ENCODE measurements at regions not wholly inside any gene's neighbourhood (a gene's known extent, or its start where the extent isn't known, plus 50 kb on each side); places are given as distances from the start of the nearest gene placed in this dataset.

- ATAC-seq: no peak
- TF ChIP-seq POLR2A (IDR thresholded peaks at IDR 0.05) (no peak), CTCF (IDR thresholded peaks at IDR 0.05) (no peak)
- 55 to 61% methylated on average over 3 of the region's 3 CpGs for WGBS, 2 donors
- Histone ChIP-seq H3K36me3 (replicated peaks in 1 of 2; ENCODE audit: insufficient read depth in 1 of 2, low read depth in 2 of 2) (no peaks in the 10 kb centered on the region), H3K9me3 (no peaks in the 10 kb centered on the region), H3K27me3 (no peaks in the 10 kb centered on the region), H3K4me3 (no peak overlapping the region), H3K27ac (no peak overlapping the region), H3K4me1 (no peaks in the 10 kb centered on the region)
- no peak for DNase-seq
- intact Hi-C loops (cut with DNase I): no loop called here
These were observed 229.6 kb upstream of the RBFOX1 start for GRCh38 chr16:7103056-7103455.

- 71 to 76% methylated on average over 8 of the region's 8 CpGs for WGBS, 2 donors
- intact Hi-C loops (cut with DNase I): no loop called here
- TF ChIP-seq CTCF (IDR thresholded peaks at IDR 0.05) (no peak), POLR2A (IDR thresholded peaks at IDR 0.05) (no peak)
- H3K27ac ChIP-seq: no peak overlapping the region
- DNase-seq (no peak), ATAC-seq (no peak)
- no peaks in the 10 kb centered on the region for H3K27me3 ChIP-seq
- no peak overlapping the region for H3K4me3 ChIP-seq
- H3K36me3 ChIP-seq (replicated peaks in 1 of 2; ENCODE audit: insufficient read depth in 1 of 2, low read depth in 2 of 2): no peaks in the 10 kb centered on the region
- no peaks in the 10 kb centered on the region for H3K9me3 ChIP-seq
- no peaks in the 10 kb centered on the region for H3K4me1 ChIP-seq
These were observed 231.6 kb upstream of the RBFOX1 start for GRCh38 chr16:7101054-7101453.

- intact Hi-C loops (cut with DNase I): no loop called here
- no peak overlapping the region for H3K27ac ChIP-seq
- 12 to 15% methylated on average over 1 of the region's 1 CpG for WGBS, 2 donors
These were observed 235.1 kb upstream of the RBFOX1 start for GRCh38 chr16:7097518-7097917.

GRCh38 chr16:7093511-7093910 is 239.1 kb upstream of the RBFOX1 start:
- Histone ChIP-seq H3K4me1 (no peaks in the 10 kb centered on the region), H3K9me3 (no peaks in the 10 kb centered on the region), H3K36me3 (replicated peaks in 1 of 2; ENCODE audit: insufficient read depth in 1 of 2, low read depth in 2 of 2) (no peaks in the 10 kb centered on the region), H3K4me3 (no peak overlapping the region), H3K27me3 (no peaks in the 10 kb centered on the region), H3K27ac (no peak overlapping the region)
- TF ChIP-seq CTCF (IDR thresholded peaks at IDR 0.05) (no peak), POLR2A (IDR thresholded peaks at IDR 0.05) (no peak)
- ATAC-seq: no peak
- no peak for DNase-seq
- 74 to 79% methylated on average over 4 of the region's 4 CpGs for WGBS, 2 donors
- intact Hi-C loops (cut with DNase I): no loop called here

More at GRCh38 chr16:7097518-7097917, 235.1 kb upstream of the RBFOX1 start:
- ATAC-seq (no peak), DNase-seq (no peak)
- H3K9me3 ChIP-seq: no peaks in the 10 kb centered on the region
- no peak overlapping the region for H3K4me3 ChIP-seq
- TF ChIP-seq POLR2A (IDR thresholded peaks at IDR 0.05): no peak
- TF ChIP-seq CTCF (IDR thresholded peaks at IDR 0.05): no peak
- no peaks in the 10 kb centered on the region for H3K27me3 ChIP-seq
- no peaks in the 10 kb centered on the region for H3K36me3 ChIP-seq (replicated peaks in 1 of 2; ENCODE audit: insufficient read depth in 1 of 2, low read depth in 2 of 2)
- H3K4me1 ChIP-seq: no peaks in the 10 kb centered on the region

- H3K4me1 ChIP-seq: no peaks in the 10 kb centered on the region
- H3K27ac ChIP-seq: no peak overlapping the region
- TF ChIP-seq CTCF (IDR thresholded peaks at IDR 0.05): no peak
- TF ChIP-seq POLR2A (IDR thresholded peaks at IDR 0.05): no peak
- intact Hi-C loops (cut with DNase I): no loop called here
- WGBS, 2 donors: 25 to 29% methylated on average over 9 of the region's 9 CpGs
- H3K36me3 ChIP-seq (replicated peaks in 1 of 2; ENCODE audit: insufficient read depth in 1 of 2, low read depth in 2 of 2): no peaks in the 10 kb centered on the region
- H3K9me3 ChIP-seq: no peaks in the 10 kb centered on the region
- H3K27me3 ChIP-seq: peaks cover 0 to 3% of the 10 kb centered on the region in 2 donors
- H3K4me3 ChIP-seq: no peak overlapping the region
- ATAC-seq (no peak), DNase-seq (no peak)
These were observed 242.0 kb upstream of the RBFOX1 start for GRCh38 chr16:7090628-7091115.
